ENCODE measurements at regions not wholly inside any gene's neighbourhood (a gene's known extent, or its start where the extent isn't known, plus 50 kb on each side); places are given as distances from the start of the nearest gene placed in this dataset.

DNA sequence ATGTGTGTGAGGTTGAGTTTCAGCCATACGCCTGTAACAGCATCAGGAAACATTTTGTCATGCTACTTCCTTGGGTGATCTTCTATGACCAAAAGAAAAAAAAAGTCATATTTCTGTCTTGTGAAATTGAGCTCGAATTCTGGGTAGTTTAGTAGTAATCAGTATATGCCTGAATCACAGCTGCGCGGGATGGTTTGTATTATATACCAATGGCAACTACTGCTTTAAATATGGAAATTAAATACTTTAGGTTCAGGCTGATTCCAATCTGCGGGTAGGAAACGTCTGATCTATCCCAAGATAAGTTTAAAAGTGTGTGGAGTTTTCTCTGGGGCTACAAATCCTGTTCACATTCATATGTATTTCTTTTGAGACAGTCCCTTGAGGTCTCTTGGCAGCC is 115.6 kb upstream of the FERMT1 start:
- no peak overlapping the region for H4K8ac ChIP-seq (replicated peaks; ENCODE audit: insufficient read length, low read depth, low read length)
- Mint-ChIP-seq H3K4me1 (no peaks in the 10 kb centered on the region), H3K27me3 (ENCODE audit: low read depth) (no peaks in the 10 kb centered on the region; the same call in 1 of the 2 replicates), H3K4me3 (no peak overlapping the region), H3K27ac (no peak overlapping the region), H3K36me3 (ENCODE audit: insufficient read depth in 1 of 3, low read depth in 3 of 3) (no peaks in the 10 kb centered on the region), H3K9me3 (no peaks in the 10 kb centered on the region)
- H2BK15ac ChIP-seq (ENCODE audit: low read depth, low read length): no peak overlapping the region
- H2BK12ac ChIP-seq (ENCODE audit: insufficient read length, low read depth, low read length): no peak overlapping the region
- H3K56ac ChIP-seq (ENCODE audit: insufficient read length, low read depth, low read length): no peak overlapping the region
- H3K14ac ChIP-seq (ENCODE audit: insufficient read depth, low read length): no peak overlapping the region
- H3K79me1 ChIP-seq (ENCODE audit: insufficient read depth, low read depth, low read length, poor library complexity, severe bottlenecking): no peaks in the 10 kb centered on the region
- H3K23ac ChIP-seq (ENCODE audit: insufficient read length, low read depth, low read length): no peak overlapping the region
- no peak overlapping the region for H3K27ac ChIP-seq (ENCODE audit: insufficient read length, low read depth, low read length)
- TF ChIP-seq, protein P1, sequence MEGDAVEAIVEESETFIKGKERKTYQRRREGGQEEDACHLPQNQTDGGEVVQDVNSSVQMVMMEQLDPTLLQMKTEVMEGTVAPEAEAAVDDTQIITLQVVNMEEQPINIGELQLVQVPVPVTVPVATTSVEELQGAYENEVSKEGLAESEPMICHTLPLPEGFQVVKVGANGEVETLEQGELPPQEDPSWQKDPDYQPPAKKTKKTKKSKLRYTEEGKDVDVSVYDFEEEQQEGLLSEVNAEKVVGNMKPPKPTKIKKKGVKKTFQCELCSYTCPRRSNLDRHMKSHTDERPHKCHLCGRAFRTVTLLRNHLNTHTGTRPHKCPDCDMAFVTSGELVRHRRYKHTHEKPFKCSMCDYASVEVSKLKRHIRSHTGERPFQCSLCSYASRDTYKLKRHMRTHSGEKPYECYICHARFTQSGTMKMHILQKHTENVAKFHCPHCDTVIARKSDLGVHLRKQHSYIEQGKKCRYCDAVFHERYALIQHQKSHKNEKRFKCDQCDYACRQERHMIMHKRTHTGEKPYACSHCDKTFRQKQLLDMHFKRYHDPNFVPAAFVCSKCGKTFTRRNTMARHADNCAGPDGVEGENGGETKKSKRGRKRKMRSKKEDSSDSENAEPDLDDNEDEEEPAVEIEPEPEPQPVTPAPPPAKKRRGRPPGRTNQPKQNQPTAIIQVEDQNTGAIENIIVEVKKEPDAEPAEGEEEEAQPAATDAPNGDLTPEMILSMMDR (conservative IDR thresholded peaks at IDR 0.05): no peak
- no peak overlapping the region for H4K5ac ChIP-seq (ENCODE audit: insufficient read length, low read depth, low read length)
- no peak overlapping the region for H3K9ac ChIP-seq (ENCODE audit: extremely low read depth, insufficient read length, low read length)
- H3K4me1 ChIP-seq (ENCODE audit: insufficient read depth, low read length): no peaks in the 10 kb centered on the region
- H3K23me2 ChIP-seq (ENCODE audit: insufficient read length, low read depth, low read length, poor library complexity, severe bottlenecking): no peaks in the 10 kb centered on the region
- DNase-seq: no peak
- H3K9me3 ChIP-seq (ENCODE audit: control insufficient read depth, low read depth, low read length): no peaks in the 10 kb centered on the region
- H3K27me3 ChIP-seq (ENCODE audit: insufficient read depth, low read length): no peaks in the 10 kb centered on the region
- no peak overlapping the region for H3T11ph ChIP-seq (ENCODE audit: low read length)
- H2AFZ ChIP-seq (ENCODE audit: low read length): no peak overlapping the region
- H4K91ac ChIP-seq (ENCODE audit: insufficient read length, low read depth, low read length): no peak overlapping the region
- no peaks in the 10 kb centered on the region for H3K79me2 ChIP-seq (ENCODE audit: insufficient read depth, low read length)
- H2BK20ac ChIP-seq (ENCODE audit: low read depth, low read length, poor library complexity, severe bottlenecking): no peak overlapping the region
- no peak overlapping the region for H3K4ac ChIP-seq (ENCODE audit: low read depth, low read length)
- H2BK120ac ChIP-seq (ENCODE audit: low read depth, low read length, poor library complexity, severe bottlenecking): no peak overlapping the region
- no peak overlapping the region for H2BK5ac ChIP-seq (ENCODE audit: insufficient read length, low read length)
- H3K4me2 ChIP-seq (ENCODE audit: insufficient read depth, insufficient read length, low read length): no peak overlapping the region
- H3K18ac ChIP-seq (ENCODE audit: insufficient read length, low read depth, low read length): no peak overlapping the region
- H2AK5ac ChIP-seq (ENCODE audit: insufficient read length, low read length): no peak overlapping the region
- WGBS (ENCODE audit: extremely low coverage, insufficient read length, low lambda C conversion rate): no CpG with 5 or more reads among the region's 6 CpGs
- no peaks in the 10 kb centered on the region for H4K20me1 ChIP-seq (ENCODE audit: control insufficient read depth, insufficient read depth, insufficient read length)

Measured in H9 (cell line).